ENCODE measurements at regions not wholly inside any gene's neighbourhood (a gene's known extent, or its start where the extent isn't known, plus 50 kb on each side); places are given as distances from the start of the nearest gene placed in this dataset.
A peak's percentile ranks its signal among the peaks of the same experiment; 100 is the strongest.
"Not testable (repeated sequence)": the region's sequence is repeated elsewhere in the genome, so short reads cannot be mapped to it uniquely, and the experiment has no call there.

- DNase-seq (ENCODE audit: low spot score) (no peak), ATAC-seq (no peak)
Measured at GRCh38 chr17:77833769-77834168, 124.7 kb upstream of the TNRC6C start.

GRCh38 chr17:77834170-77835115 lies 124.1 kb upstream of the TNRC6C start:
- ATAC-seq (no peak), DNase-seq (ENCODE audit: low spot score) (no peak)

- peak; percentile 89 for ATAC-seq
Measured at GRCh38 chr17:77836557-77837041, 121.9 kb upstream of the TNRC6C start.

GRCh38 chr17:77837072-77837471 lies 121.4 kb upstream of the TNRC6C start:
- not testable (repeated sequence) for DNase-seq (ENCODE audit: low spot score); ATAC-seq

More at GRCh38 chr17:77836557-77837041, 121.9 kb upstream of the TNRC6C start:
- peak; percentile 64 for DNase-seq (ENCODE audit: low spot score)

GRCh38 chr17:77837917-77838316 lies 120.6 kb upstream of the TNRC6C start:
- DNase-seq (ENCODE audit: low spot score), result no peak

GRCh38 chr17:77838748-77839697 lies 119.5 kb upstream of the TNRC6C start:
- no peak for DNase-seq (ENCODE audit: low spot score)
- no peak for ATAC-seq

More at GRCh38 chr17:77837917-77838316, 120.6 kb upstream of the TNRC6C start:
- no peak for ATAC-seq

- ATAC-seq (no peak), DNase-seq (ENCODE audit: low spot score) (no peak)
Measured at GRCh38 chr17:77839698-77840512, 118.6 kb upstream of the TNRC6C start.

GRCh38 chr17:77840513-77841165 lies 117.9 kb upstream of the TNRC6C start:
- no peak for DNase-seq (ENCODE audit: low spot score)
- no peak for ATAC-seq

GRCh38 chr17:77841742-77842527 lies 116.6 kb upstream of the TNRC6C start:
- ATAC-seq (no peak), DNase-seq (ENCODE audit: low spot score) (no peak)

- no peak for ATAC-seq
Measured at GRCh38 chr17:77842528-77843147, 115.9 kb upstream of the TNRC6C start.

GRCh38 chr17:77843255-77843895 lies 115.1 kb upstream of the TNRC6C start:
- not testable (repeated sequence) for DNase-seq (ENCODE audit: low spot score); ATAC-seq

More at GRCh38 chr17:77842528-77843147, 115.9 kb upstream of the TNRC6C start:
- DNase-seq (ENCODE audit: low spot score), result no peak

GRCh38 chr17:77843896-77844295 lies 114.6 kb upstream of the TNRC6C start:
- ATAC-seq (no peak), DNase-seq (ENCODE audit: low spot score) (no peak)

GRCh38 chr17:77844681-77845080 lies 113.8 kb upstream of the TNRC6C start:
- ATAC-seq (no peak), DNase-seq (ENCODE audit: low spot score) (no peak)

- DNase-seq (ENCODE audit: low spot score) (no peak), ATAC-seq (no peak)
Measured at GRCh38 chr17:77845541-77846225, 112.8 kb upstream of the TNRC6C start.

- DNase-seq (ENCODE audit: low spot score) (no peak), ATAC-seq (no peak)
Measured at GRCh38 chr17:77846531-77847085, 111.9 kb upstream of the TNRC6C start.

GRCh38 chr17:77847221-77848085 lies 111.0 kb upstream of the TNRC6C start:
- ATAC-seq, result no peak
- no peak for DNase-seq (ENCODE audit: low spot score)
